ENCODE measurements at regions not wholly inside any gene's neighbourhood (a gene's known extent, or its start where the extent isn't known, plus 50 kb on each side); places are given as distances from the start of the nearest gene placed in this dataset.

DNA sequence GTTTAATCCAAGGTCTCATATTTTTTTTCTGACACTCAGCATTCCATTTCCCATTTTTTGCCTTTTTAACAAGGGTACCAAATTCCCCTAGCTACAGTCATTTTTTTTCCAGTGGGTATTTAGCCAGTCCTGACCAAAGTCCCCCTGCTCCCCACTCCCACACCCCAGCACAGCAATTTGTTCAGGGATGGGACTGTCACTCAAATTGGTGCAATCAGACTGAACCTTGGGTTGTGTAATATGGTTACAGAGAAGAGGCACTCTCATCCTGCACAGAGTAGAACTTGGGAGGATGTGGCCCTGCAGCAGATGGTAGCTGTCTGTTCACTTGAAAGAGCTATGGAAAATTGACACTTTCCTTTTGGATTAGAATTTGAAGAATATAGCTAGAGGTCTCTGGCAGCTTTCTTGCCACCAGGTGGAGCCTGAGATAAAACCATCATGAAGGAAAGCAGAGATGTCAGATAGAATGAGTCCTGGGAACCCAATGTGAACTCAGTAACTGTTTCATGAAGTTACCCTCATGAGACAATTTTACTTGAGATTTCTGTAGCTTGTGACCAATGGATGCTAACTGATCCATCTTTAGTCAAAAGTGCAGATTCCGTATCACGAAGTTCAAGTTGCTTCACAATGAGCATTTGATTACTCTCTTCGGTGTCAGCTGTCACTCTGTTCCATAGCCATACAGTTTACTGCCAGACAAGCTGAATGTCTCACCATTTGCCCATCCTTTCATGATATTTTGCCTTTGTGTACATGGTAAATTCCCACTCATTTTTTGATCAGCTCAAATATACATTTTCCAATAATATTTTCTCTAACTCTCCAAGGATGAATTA, 394.0 kb upstream of the SYT1 start:
- no peaks in the 10 kb centered on the region for H3K4me1 ChIP-seq (ENCODE audit: low read depth)
- TF ChIP-seq, protein P1, sequence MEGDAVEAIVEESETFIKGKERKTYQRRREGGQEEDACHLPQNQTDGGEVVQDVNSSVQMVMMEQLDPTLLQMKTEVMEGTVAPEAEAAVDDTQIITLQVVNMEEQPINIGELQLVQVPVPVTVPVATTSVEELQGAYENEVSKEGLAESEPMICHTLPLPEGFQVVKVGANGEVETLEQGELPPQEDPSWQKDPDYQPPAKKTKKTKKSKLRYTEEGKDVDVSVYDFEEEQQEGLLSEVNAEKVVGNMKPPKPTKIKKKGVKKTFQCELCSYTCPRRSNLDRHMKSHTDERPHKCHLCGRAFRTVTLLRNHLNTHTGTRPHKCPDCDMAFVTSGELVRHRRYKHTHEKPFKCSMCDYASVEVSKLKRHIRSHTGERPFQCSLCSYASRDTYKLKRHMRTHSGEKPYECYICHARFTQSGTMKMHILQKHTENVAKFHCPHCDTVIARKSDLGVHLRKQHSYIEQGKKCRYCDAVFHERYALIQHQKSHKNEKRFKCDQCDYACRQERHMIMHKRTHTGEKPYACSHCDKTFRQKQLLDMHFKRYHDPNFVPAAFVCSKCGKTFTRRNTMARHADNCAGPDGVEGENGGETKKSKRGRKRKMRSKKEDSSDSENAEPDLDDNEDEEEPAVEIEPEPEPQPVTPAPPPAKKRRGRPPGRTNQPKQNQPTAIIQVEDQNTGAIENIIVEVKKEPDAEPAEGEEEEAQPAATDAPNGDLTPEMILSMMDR (IDR thresholded peaks at IDR 0.05) = no peak
- H3K4me3 ChIP-seq = no peak overlapping the region
- H3K9me3 ChIP-seq = no peaks in the 10 kb centered on the region
- H3K36me3 ChIP-seq (ENCODE audit: low read depth) = no peaks in the 10 kb centered on the region
- ATAC-seq (no peak), DNase-seq (peak in 1 of 3 donors; percentile 60)
- intact Hi-C loops (cut with DNase I, micrococcal nuclease) = no loop called here

- Histone ChIP-seq H3K36me3 (ENCODE audit: low read depth) (no peaks in the 10 kb centered on the region), H3K4me1 (ENCODE audit: low read depth) (no peaks in the 10 kb centered on the region), H3K4me3 (no peak overlapping the region), H3K9me3 (no peaks in the 10 kb centered on the region)
- intact Hi-C loops (cut with DNase I, micrococcal nuclease) = no loop called here
- DNase-seq (no peak), ATAC-seq (no peak)
- TF ChIP-seq, protein P1 (IDR thresholded peaks at IDR 0.05) = no peak
These were observed 391.4 kb upstream of the SYT1 start for GRCh38 chr12:78473136-78473535.

DNA sequence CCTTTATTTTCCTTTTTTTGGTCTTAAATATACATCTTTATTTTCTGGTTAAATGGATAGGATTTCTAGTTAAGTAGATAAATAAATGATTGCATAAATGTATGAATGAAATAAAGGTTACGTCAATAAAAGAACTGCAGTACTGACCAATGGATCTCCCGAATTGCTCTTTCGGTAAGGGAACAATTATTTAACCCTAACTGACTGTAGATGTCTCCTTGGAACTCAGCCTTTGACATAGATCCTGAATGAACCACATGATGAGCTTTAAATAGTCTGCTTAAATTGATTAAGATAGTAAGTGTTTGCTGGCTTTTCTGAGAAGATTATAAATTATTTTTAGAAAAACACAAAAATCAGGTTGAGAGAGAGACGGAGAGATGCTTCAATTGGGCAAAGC, 391.0 kb upstream of the SYT1 start:
- intact Hi-C loops (cut with DNase I, micrococcal nuclease) = no loop called here
- ATAC-seq (no peak), DNase-seq (no peak)
- no peaks in the 10 kb centered on the region for H3K9me3 ChIP-seq
- H3K36me3 ChIP-seq (ENCODE audit: low read depth) = no peaks in the 10 kb centered on the region
- no peak overlapping the region for H3K4me3 ChIP-seq
- TF ChIP-seq, protein P1 (IDR thresholded peaks at IDR 0.05) = no peak
- H3K4me1 ChIP-seq (ENCODE audit: low read depth) = no peaks in the 10 kb centered on the region

DNA sequence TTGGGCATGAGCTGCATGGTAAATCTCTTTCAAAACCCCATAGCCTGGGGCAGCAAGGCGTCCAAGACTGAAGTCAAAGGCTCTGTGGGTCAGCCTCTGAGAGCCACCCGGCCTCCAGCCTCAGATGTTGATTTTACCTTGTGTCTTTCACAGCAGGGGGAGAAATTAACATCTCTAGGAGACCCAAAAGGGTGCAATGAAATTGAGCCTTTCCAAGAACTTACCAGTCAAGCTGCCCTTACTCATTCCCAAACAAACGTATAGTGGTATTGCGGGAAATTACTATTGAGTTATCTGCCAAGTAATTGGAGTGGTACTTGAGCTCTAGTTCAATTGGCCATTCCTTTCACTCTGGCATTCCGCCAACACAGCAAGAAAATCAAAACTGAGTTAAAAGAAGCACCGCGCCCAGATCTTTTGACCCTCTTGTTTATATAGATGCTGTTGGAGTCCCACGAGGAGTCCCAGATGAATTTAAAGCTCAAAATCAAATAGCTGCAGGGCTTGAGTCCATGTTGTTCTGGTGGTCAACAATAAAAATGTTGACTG, 380.7 kb upstream of the SYT1 start:
- Histone ChIP-seq H3K9me3 (no peaks in the 10 kb centered on the region), H3K4me1 (ENCODE audit: low read depth) (no peaks in the 10 kb centered on the region), H3K36me3 (ENCODE audit: low read depth) (no peaks in the 10 kb centered on the region), H3K4me3 (no peak overlapping the region)
- no peak for DNase-seq
- TF ChIP-seq, protein P1 (IDR thresholded peaks at IDR 0.05) = no peak
- intact Hi-C loops (cut with DNase I, micrococcal nuclease) = no loop called here
- no peak for ATAC-seq

- intact Hi-C loops (cut with DNase I, micrococcal nuclease) = no loop called here
- TF ChIP-seq, protein P1 (IDR thresholded peaks at IDR 0.05) = no peak
- ATAC-seq (no peak), DNase-seq (no peak)
- no peaks in the 10 kb centered on the region for H3K4me1 ChIP-seq (ENCODE audit: low read depth)
- H3K36me3 ChIP-seq (ENCODE audit: low read depth) = no peaks in the 10 kb centered on the region
- H3K9me3 ChIP-seq = no peaks in the 10 kb centered on the region
- H3K4me3 ChIP-seq = no peak overlapping the region
These were observed 374.6 kb upstream of the SYT1 start for GRCh38 chr12:78489990-78490389.
